DMS153 treated with DMSO at 0.1 percent for 48 hours (cell line): ENCODE measurements at regions not wholly inside any gene's neighbourhood (a gene's known extent, or its start where the extent isn't known, plus 50 kb on each side); places are given as distances from the start of the nearest gene placed in this dataset.
"Not testable (repeated sequence)": the region's sequence is repeated elsewhere in the genome, so short reads cannot be mapped to it uniquely, and the experiment has no call there.

Source experiments
- DNase-seq: peaks from one replicate; lab custom pipeline; 2025; ENCODE audit not compliant: unreplicated experiment; lab: John Stamatoyannopoulos, UW

- not testable (repeated sequence) for DNase-seq
Measured at GRCh38 chr11:92465410-92465809, 240.8 kb downstream of the FAT3 start.

- DNase-seq = no peak
Measured at GRCh38 chr11:92473736-92474135, 249.1 kb downstream of the FAT3 start.

- DNase-seq = no peak
Measured at GRCh38 chr11:92475316-92475715, 250.7 kb downstream of the FAT3 start.

GRCh38 chr11:92475819-92476218 lies 251.2 kb downstream of the FAT3 start:
- no peak for DNase-seq

GRCh38 chr11:92477686-92478085 lies 253.1 kb downstream of the FAT3 start:
- DNase-seq = no peak

GRCh38 chr11:92480499-92480898 lies 255.9 kb downstream of the FAT3 start:
- DNase-seq = no peak

GRCh38 chr11:92482492-92483060 lies 258.0 kb downstream of the FAT3 start:
- DNase-seq = no peak

GRCh38 chr11:92484570-92484969 lies 260.0 kb downstream of the FAT3 start:
- no peak for DNase-seq

GRCh38 chr11:92489826-92490399 lies 265.3 kb downstream of the FAT3 start:
- DNase-seq = no peak

- no peak for DNase-seq
Measured at GRCh38 chr11:92492372-92492771, 267.8 kb downstream of the FAT3 start.

GRCh38 chr11:92495107-92495793 lies 270.6 kb downstream of the FAT3 start:
- no peak for DNase-seq

- DNase-seq = no peak
Measured at GRCh38 chr11:92500453-92500852, 275.8 kb downstream of the FAT3 start.

- no peak for DNase-seq
Measured at GRCh38 chr11:92501066-92501739, 276.6 kb downstream of the FAT3 start.

GRCh38 chr11:92504004-92504403 lies 279.4 kb downstream of the FAT3 start:
- no peak for DNase-seq

GRCh38 chr11:92504534-92504933 lies 279.9 kb downstream of the FAT3 start:
- DNase-seq = no peak

- no peak for DNase-seq
Measured at GRCh38 chr11:92505689-92506088, 281.1 kb downstream of the FAT3 start.

GRCh38 chr11:92506809-92507336 lies 282.3 kb downstream of the FAT3 start:
- DNase-seq = no peak

GRCh38 chr11:92510591-92510990 lies 286.0 kb downstream of the FAT3 start:
- DNase-seq = no peak

GRCh38 chr11:92511522-92512203 lies 287.0 kb downstream of the FAT3 start:
- no peak for DNase-seq

GRCh38 chr11:92512204-92512569 lies 287.6 kb downstream of the FAT3 start:
- DNase-seq = no peak

- DNase-seq = no peak
Measured at GRCh38 chr11:92523611-92524010, 299.0 kb downstream of the FAT3 start.
